NCI-H2029 (cell line): ENCODE measurements at regions not wholly inside any gene's neighbourhood (a gene's known extent, or its start where the extent isn't known, plus 50 kb on each side); places are given as distances from the start of the nearest gene placed in this dataset.

ENCODE experiments used
- DNase-seq: peaks from one replicate; lab custom pipeline; 2025; lab: John Stamatoyannopoulos, UW

- DNase-seq = no peak
Observed at GRCh38 chr12:107282628-107283027, 189.3 kb upstream of the CRY1 start.

- DNase-seq = no peak
Observed at GRCh38 chr12:107283652-107284051, 190.3 kb upstream of the CRY1 start.

- DNase-seq = no peak
Observed at GRCh38 chr12:107284692-107285091, 191.3 kb upstream of the CRY1 start.

- DNase-seq = no peak
Observed at GRCh38 chr12:107287436-107288413, 194.4 kb upstream of the CRY1 start.

- no peak for DNase-seq
Observed at GRCh38 chr12:107288414-107289127, 195.2 kb upstream of the CRY1 start.

DNA sequence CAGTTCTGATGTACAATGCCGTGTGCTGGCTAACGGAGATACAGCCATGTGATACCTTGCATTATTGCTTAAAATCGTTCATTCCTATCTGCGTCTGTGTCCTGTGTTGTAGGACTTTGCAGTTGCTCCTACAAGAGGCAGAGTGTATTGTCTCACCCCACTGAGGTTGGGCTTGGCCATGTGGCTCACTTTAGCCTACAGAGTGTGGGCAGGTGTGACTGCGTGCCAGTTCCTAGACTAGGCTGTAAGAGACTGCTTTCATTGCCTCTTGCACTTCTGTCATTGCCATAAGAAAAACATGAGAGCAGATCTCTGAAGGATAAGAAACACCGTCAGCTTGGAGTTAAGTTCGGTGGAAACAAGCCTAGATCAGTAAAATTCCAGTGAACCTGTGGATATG, 197.7 kb upstream of the CRY1 start:
- DNase-seq = no peak

- DNase-seq = no peak
Observed at GRCh38 chr12:107296681-107297089, 203.3 kb upstream of the CRY1 start.

GRCh38 chr12:107302649-107303341, 209.4 kb upstream of the CRY1 start:
- no peak for DNase-seq

GRCh38 chr12:107304588-107305532, 211.5 kb upstream of the CRY1 start:
- DNase-seq = no peak

DNA sequence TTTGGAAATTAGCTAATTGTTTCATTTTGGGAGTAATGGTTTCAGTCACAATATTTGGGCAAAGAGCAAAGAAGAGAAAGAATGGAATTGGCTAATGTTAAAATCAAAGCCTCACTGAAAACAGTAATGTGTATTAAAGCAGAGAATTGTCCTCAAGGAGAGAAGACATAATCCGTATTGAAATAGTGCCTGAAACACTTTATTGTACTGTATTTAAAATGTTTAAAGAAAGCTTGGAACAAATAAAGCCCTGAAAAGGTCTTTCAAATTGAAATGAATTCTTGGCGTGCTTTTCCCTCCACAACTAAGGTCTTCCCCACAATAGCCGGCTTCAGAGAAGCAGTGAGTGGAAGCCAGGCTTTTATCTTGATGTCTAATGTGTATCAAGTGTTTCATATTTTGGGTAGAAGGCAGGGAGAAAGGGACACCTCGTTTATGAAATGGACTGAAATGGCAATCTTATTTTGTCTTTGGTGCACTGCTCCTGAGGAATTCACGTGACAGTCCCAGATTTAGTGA, 212.9 kb upstream of the CRY1 start:
- DNase-seq = no peak

DNA sequence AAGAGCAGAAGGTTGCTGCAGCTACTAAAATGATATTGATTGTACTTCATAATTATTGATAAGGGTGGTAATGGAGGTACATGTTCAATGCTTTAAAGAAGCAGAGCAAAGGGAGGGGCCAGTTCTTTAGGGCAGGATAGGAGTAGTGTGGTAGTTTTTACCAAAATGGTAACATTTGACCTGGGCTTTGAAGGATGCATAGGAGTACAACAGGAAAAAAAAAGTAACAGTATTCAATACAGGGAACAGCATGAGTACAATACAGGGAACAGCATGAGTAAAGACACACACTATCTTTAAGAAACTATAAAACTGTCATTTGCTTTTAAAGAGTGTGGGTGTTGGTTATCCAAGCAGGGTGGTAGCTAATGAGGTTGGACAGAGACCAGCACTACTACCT, 215.0 kb upstream of the CRY1 start:
- no peak for DNase-seq

GRCh38 chr12:107309020-107309419, 215.7 kb upstream of the CRY1 start:
- no peak for DNase-seq

GRCh38 chr12:107310621-107311020, 217.3 kb upstream of the CRY1 start:
- DNase-seq = no peak

- no peak for DNase-seq
Observed at GRCh38 chr12:107311682-107312081, 218.3 kb upstream of the CRY1 start.

DNA sequence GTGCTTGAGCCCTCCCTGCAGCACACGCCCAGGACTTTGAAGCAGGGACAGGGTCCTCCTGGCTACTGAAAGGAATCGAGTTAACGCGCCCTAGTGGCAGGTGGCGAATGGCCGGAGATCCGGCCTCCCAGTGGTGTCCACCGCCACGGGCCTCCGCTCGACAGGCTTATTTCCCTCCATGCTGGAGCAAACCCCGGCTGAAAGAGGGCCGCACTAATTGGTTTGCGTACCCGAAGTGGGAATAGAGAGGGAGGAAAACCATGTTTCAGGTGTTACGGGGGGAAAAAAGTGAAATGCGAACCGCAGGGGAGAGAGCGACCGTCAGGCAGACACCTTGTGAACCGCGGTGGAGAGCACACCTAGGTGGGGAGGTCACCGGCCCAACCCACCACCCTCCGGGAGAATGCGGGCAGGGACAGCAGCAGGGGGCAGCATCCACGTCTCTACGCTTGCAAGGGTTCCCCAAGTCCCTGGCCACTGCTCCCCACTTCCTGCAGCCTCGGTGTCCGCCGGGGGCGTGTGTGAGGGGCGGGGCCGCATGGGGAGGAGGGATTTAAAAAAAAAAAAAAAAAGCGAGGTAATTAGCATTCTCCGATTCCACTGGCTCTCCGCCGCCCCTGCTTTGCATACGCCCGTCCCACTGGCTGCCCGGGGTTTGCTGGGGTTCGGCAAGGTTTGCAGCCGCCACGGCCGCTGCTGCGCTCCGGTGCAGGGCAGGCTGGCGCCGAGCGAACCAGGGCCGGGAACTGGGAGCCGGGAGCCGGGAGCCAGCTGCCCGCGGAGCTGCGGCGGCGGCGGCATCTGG, 224.6 kb upstream of the CRY1 start:
- peak; percentile 88 for DNase-seq

- DNase-seq = peak; percentile 37
Observed at GRCh38 chr12:107318556-107318805, 225.1 kb upstream of the CRY1 start.

DNA sequence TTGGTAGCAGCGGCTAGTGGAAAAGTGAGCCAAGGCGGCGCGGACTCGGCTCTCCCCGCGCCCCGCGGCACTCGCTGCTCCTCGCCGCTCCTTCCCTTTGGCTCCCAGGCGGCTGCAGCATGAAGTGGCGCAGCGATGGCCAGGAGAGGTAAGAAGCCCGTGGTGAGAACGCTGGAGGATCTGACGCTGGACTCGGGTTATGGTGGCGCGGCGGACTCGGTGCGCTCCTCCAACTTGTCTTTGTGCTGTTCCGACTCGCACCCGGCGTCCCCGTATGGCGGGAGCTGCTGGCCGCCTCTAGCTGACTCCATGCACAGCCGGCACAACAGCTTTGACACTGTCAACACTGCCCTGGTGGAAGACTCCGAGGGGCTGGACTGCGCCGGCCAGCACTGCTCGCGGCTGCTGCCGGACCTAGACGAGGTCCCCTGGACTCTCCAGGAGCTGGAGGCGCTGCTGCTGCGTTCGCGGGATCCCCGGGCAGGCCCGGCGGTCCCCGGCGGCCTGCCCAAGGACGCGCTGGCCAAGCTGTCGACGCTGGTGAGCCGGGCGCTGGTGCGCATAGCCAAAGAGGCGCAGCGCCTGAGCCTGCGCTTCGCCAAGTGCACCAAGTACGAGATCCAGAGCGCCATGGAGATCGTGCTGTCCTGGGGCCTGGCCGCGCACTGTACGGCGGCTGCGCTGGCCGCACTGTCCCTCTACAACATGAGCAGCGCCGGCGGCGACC, 225.6 kb upstream of the CRY1 start:
- DNase-seq = no peak

DNA sequence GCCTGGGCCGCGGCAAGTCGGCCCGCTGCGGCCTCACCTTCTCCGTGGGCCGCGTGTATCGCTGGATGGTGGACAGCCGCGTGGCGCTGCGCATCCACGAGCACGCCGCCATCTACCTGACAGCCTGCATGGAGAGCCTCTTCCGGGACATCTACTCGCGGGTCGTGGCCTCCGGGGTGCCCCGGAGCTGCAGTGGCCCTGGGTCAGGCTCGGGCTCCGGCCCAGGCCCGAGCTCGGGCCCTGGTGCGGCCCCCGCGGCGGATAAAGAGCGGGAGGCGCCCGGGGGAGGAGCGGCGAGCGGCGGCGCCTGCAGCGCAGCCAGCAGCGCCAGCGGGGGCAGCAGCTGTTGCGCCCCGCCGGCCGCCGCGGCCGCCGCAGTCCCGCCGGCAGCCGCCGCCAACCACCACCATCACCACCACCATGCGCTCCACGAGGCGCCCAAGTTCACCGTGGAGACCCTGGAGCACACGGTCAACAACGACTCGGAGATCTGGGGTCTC, 226.2 kb upstream of the CRY1 start:
- no peak for DNase-seq

- DNase-seq = peak; percentile 46
Observed at GRCh38 chr12:107320033-107320928, 226.9 kb upstream of the CRY1 start.
